Left renal pelvis (tissue), 4 donors: ENCODE measurements at regions not wholly inside any gene's neighbourhood (a gene's known extent, or its start where the extent isn't known, plus 50 kb on each side); places are given as distances from the start of the nearest gene placed in this dataset.

ENCODE experiments used
- DNase-seq, 4 donors: peaks; one replicate each; pipeline ENCODE4 v3.0.0-alpha.2; 2013; ENCODE audit warnings: low read depth in 4 of 4, low spot score in 3 of 4

GRCh38 chr13:103437651-103438050, 371.4 kb upstream of the SLC10A2 start:
- DNase-seq = no peak

GRCh38 chr13:103436057-103436654, 369.9 kb upstream of the SLC10A2 start:
- no peak for DNase-seq

GRCh38 chr13:103431856-103432255, 365.6 kb upstream of the SLC10A2 start:
- DNase-seq = no peak

- no peak for DNase-seq
Observed at GRCh38 chr13:103430368-103430767, 364.2 kb upstream of the SLC10A2 start.

- DNase-seq = no peak
Observed at GRCh38 chr13:103410002-103410401, 343.8 kb upstream of the SLC10A2 start.

- DNase-seq = no peak
Observed at GRCh38 chr13:103406967-103407366, 340.8 kb upstream of the SLC10A2 start.

- no peak for DNase-seq
Observed at GRCh38 chr13:103405297-103405696, 339.1 kb upstream of the SLC10A2 start.

GRCh38 chr13:103403814-103404213, 337.6 kb upstream of the SLC10A2 start:
- no peak for DNase-seq

GRCh38 chr13:103403148-103403740, 337.0 kb upstream of the SLC10A2 start:
- no peak for DNase-seq

- DNase-seq = no peak
Observed at GRCh38 chr13:103395139-103395538, 328.9 kb upstream of the SLC10A2 start.

GRCh38 chr13:103394618-103395017, 328.4 kb upstream of the SLC10A2 start:
- DNase-seq = no peak

GRCh38 chr13:103391936-103392335, 325.7 kb upstream of the SLC10A2 start:
- DNase-seq = no peak

GRCh38 chr13:103388839-103389238, 322.6 kb upstream of the SLC10A2 start:
- DNase-seq = no peak

- DNase-seq = no peak
Observed at GRCh38 chr13:103386341-103386740, 320.1 kb upstream of the SLC10A2 start.

GRCh38 chr13:103373916-103374315, 307.7 kb upstream of the SLC10A2 start:
- DNase-seq = no peak

- DNase-seq = no peak
Observed at GRCh38 chr13:103371271-103371670, 305.1 kb upstream of the SLC10A2 start.

GRCh38 chr13:103370790-103371189, 304.6 kb upstream of the SLC10A2 start:
- DNase-seq = no peak

GRCh38 chr13:103358255-103358932, 292.2 kb upstream of the SLC10A2 start:
- no peak for DNase-seq

- no peak for DNase-seq
Observed at GRCh38 chr13:103356226-103356864, 290.1 kb upstream of the SLC10A2 start.

GRCh38 chr13:103354171-103354570, 288.0 kb upstream of the SLC10A2 start:
- DNase-seq = no peak

- DNase-seq = peak in 1 of 4 donors; percentile 7
Observed at GRCh38 chr13:103351035-103351828, 285.0 kb upstream of the SLC10A2 start.
